Jurkat, Clone E6-1 (cell line): ENCODE measurements at regions not wholly inside any gene's neighbourhood (a gene's known extent, or its start where the extent isn't known, plus 50 kb on each side); places are given as distances from the start of the nearest gene placed in this dataset.
"Not testable (repeated sequence)": the region's sequence is repeated elsewhere in the genome, so short reads cannot be mapped to it uniquely, and the experiment has no call there.

Source experiments
- DNase-seq: peaks from one replicate; pipeline ENCODE4 v3.0.0-alpha.2; 2011; ENCODE audit warnings: low read depth, low spot score
- H3K4me3 ChIP-seq: 2 replicates; pipeline ENCODE4 v1.5.1; 2011; ENCODE audit warnings: mild to moderate bottlenecking, low read length, control low read depth, moderate library complexity

- H3K4me3 ChIP-seq: not testable (repeated sequence)
Measured at GRCh38 chr6:86872810-86873209, 64.5 kb upstream of the HTR1E start.

GRCh38 chr6:86871681-86872080, 65.6 kb upstream of the HTR1E start:
- no peak overlapping the region for H3K4me3 ChIP-seq
- DNase-seq: no peak

More at GRCh38 chr6:86872810-86873209, 64.5 kb upstream of the HTR1E start:
- DNase-seq: not testable (repeated sequence)

GRCh38 chr6:86869500-86869899, 67.8 kb upstream of the HTR1E start:
- no peak overlapping the region for H3K4me3 ChIP-seq
- no peak for DNase-seq

GRCh38 chr6:86859513-86859912, 77.8 kb upstream of the HTR1E start:
- DNase-seq: no peak
- H3K4me3 ChIP-seq: no peak overlapping the region

- H3K4me3 ChIP-seq: no peak overlapping the region
- DNase-seq: no peak
Measured at GRCh38 chr6:86858970-86859369, 78.4 kb upstream of the HTR1E start.

GRCh38 chr6:86857783-86858182, 79.5 kb upstream of the HTR1E start:
- H3K4me3 ChIP-seq: no peak overlapping the region
- no peak for DNase-seq

- peak; percentile 47 for DNase-seq
- H3K4me3 ChIP-seq: no peak overlapping the region
Measured at GRCh38 chr6:86856937-86857563, 80.3 kb upstream of the HTR1E start.

GRCh38 chr6:86856379-86856778, 80.9 kb upstream of the HTR1E start:
- no peak overlapping the region for H3K4me3 ChIP-seq
- DNase-seq: no peak

GRCh38 chr6:86848986-86849385, 88.3 kb upstream of the HTR1E start:
- H3K4me3 ChIP-seq: no peak overlapping the region
- no peak for DNase-seq

- no peak overlapping the region for H3K4me3 ChIP-seq
- no peak for DNase-seq
Measured at GRCh38 chr6:86832686-86833085, 104.6 kb upstream of the HTR1E start.

- DNase-seq: no peak
Measured at GRCh38 chr6:86825436-86825835, 111.9 kb upstream of the HTR1E start.

GRCh38 chr6:86822747-86823146, 114.6 kb upstream of the HTR1E start:
- no peak for DNase-seq
- H3K4me3 ChIP-seq: no peak overlapping the region

More at GRCh38 chr6:86825436-86825835, 111.9 kb upstream of the HTR1E start:
- no peak overlapping the region for H3K4me3 ChIP-seq

GRCh38 chr6:86820750-86821149, 116.6 kb upstream of the HTR1E start:
- no peak overlapping the region for H3K4me3 ChIP-seq

GRCh38 chr6:86793649-86794048, 143.7 kb upstream of the HTR1E start:
- H3K4me3 ChIP-seq: no peak overlapping the region

More at GRCh38 chr6:86820750-86821149, 116.6 kb upstream of the HTR1E start:
- no peak for DNase-seq

GRCh38 chr6:86791476-86791875, 145.9 kb upstream of the HTR1E start:
- no peak for DNase-seq
- no peak overlapping the region for H3K4me3 ChIP-seq

More at GRCh38 chr6:86793649-86794048, 143.7 kb upstream of the HTR1E start:
- no peak for DNase-seq

- DNase-seq: no peak
- H3K4me3 ChIP-seq: no peak overlapping the region
Measured at GRCh38 chr6:86789779-86790411, 147.4 kb upstream of the HTR1E start.

GRCh38 chr6:86782328-86782727, 155.0 kb upstream of the HTR1E start:
- no peak for DNase-seq
- H3K4me3 ChIP-seq: no peak overlapping the region

- DNase-seq: no peak
- H3K4me3 ChIP-seq: no peak overlapping the region
Measured at GRCh38 chr6:86780923-86781322, 156.4 kb upstream of the HTR1E start.

- no peak overlapping the region for H3K4me3 ChIP-seq
- no peak for DNase-seq
Measured at GRCh38 chr6:86775893-86776292, 161.4 kb upstream of the HTR1E start.

GRCh38 chr6:86765211-86765610, 172.1 kb upstream of the HTR1E start:
- no peak overlapping the region for H3K4me3 ChIP-seq
- DNase-seq: no peak

- DNase-seq, H3K4me3 ChIP-seq: not testable (repeated sequence)
Measured at GRCh38 chr6:86759953-86760352, 177.4 kb upstream of the HTR1E start.
